Smooth muscle cell (in vitro differentiated cells): ENCODE measurements at regions not wholly inside any gene's neighbourhood (a gene's known extent, or its start where the extent isn't known, plus 50 kb on each side); places are given as distances from the start of the nearest gene placed in this dataset.

ENCODE experiments used
- DNase-seq: peaks from one replicate; lab custom pipeline; 2025; ENCODE audit not compliant: unreplicated experiment; lab: John Stamatoyannopoulos, UW
- H2AFZ ChIP-seq: fragments of 200-600 bp; sonication (generic); 2 replicates; pipeline ENCODE4 v1.6.0; 2016; ENCODE audit warnings: antibody characterized with exemption, low read depth, mild to moderate bottlenecking
- H3F3A ChIP-seq: fragments of 200-600 bp; sonication (generic); 2 replicates; pipeline ENCODE4 v1.6.0; 2017; ENCODE audit warnings: antibody characterized with exemption, low read depth
- H3K27ac ChIP-seq: fragments of 200-600 bp; sonication (generic); 2 replicates; pipeline ENCODE4 v1.5.1; 2016; ENCODE audit warnings: low read depth, mild to moderate bottlenecking
- H3K27me3 ChIP-seq: fragments of 200-600 bp; sonication (generic); 2 replicates; pipeline ENCODE4 v1.6.1; 2016; ENCODE audit warnings: low read depth, mild to moderate bottlenecking
- H3K36me3 ChIP-seq: fragments of 200-600 bp; sonication (generic); 2 replicates; pipeline ENCODE4 v1.5.1; 2016; ENCODE audit warnings: low read depth
- H3K4me1 ChIP-seq: fragments of 200-600 bp; sonication (generic); 2 replicates; pipeline ENCODE4 v1.5.1; 2016; ENCODE audit warnings: low read depth
- H3K4me2 ChIP-seq: fragments of 200-600 bp; sonication (generic); 2 replicates; pipeline ENCODE4 v1.6.0; 2016; ENCODE audit warnings: mild to moderate bottlenecking
- H3K4me3 ChIP-seq: fragments of 200-600 bp; sonication (generic); 2 replicates; pipeline ENCODE4 v1.5.1; 2016; ENCODE audit warnings: mild to moderate bottlenecking
- H3K79me2 ChIP-seq: fragments of 200-600 bp; sonication (generic); 2 replicates; pipeline ENCODE4 v1.6.0; 2016; ENCODE audit warnings: low read depth, mild to moderate bottlenecking
- H3K9ac ChIP-seq: fragments of 200-600 bp; sonication (generic); 2 replicates; pipeline ENCODE4 v1.6.0; 2016; ENCODE audit warnings: low read depth
- H3K9me3 ChIP-seq: fragments of 200-600 bp; sonication (generic); replicated peaks from 2 replicates; pipeline ENCODE4 v1.5.1; 2016; ENCODE audit warnings: low read depth
- H4K20me1 ChIP-seq: fragments of 200-600 bp; sonication (generic); 2 replicates; pipeline ENCODE4 v1.6.0; 2016; ENCODE audit warnings: low read depth
- CTCF ChIP-seq: fragments of 200-600 bp; sonication (generic); IDR thresholded peaks from 2 replicates; pipeline ENCODE4 v1.5.1; 2017; ENCODE audit warnings: borderline replicate concordance, mild to moderate bottlenecking, antibody characterized with exemption; ENCODE audit not compliant: insufficient read depth, poor library complexity, severe bottlenecking
- WGBS: methylation state at CpG from one replicate; pipeline ENCODE4 v1.1.7; 2016; ENCODE audit warnings: low lambda C conversion rate; 5-methylcytosine and 5-hydroxymethylcytosine counted together

- H3K4me1 ChIP-seq, result no peaks in the 10 kb centered on the region
- no peak overlapping the region for H3K9ac ChIP-seq
- no peaks in the 10 kb centered on the region for H3K27me3 ChIP-seq
- H4K20me1 ChIP-seq, result no peaks in the 10 kb centered on the region
- H3K36me3 ChIP-seq, result no peaks in the 10 kb centered on the region
- H3K9me3 ChIP-seq, result no peaks in the 10 kb centered on the region
- H2AFZ ChIP-seq, result no peak overlapping the region
- no peaks in the 10 kb centered on the region for H3F3A ChIP-seq
- no peaks in the 10 kb centered on the region for H3K79me2 ChIP-seq
- H3K4me2 ChIP-seq, result no peak overlapping the region
- H3K27ac ChIP-seq, result no peak overlapping the region
- 72% methylated on average over 2 of the region's 2 CpGs for WGBS
- TF ChIP-seq CTCF, result no peak
- H3K4me3 ChIP-seq, result no peak overlapping the region
- DNase-seq, result no peak
Measured at GRCh38 chr2:150153646-150154307, 333.7 kb downstream of the RND3 start.

GRCh38 chr2:150152230-150152629, 335.2 kb downstream of the RND3 start:
- 91% methylated on average over 2 of the region's 2 CpGs for WGBS

GRCh38 chr2:150150144-150150543, 337.3 kb downstream of the RND3 start:
- 36% methylated on average over 2 of the region's 2 CpGs for WGBS
- no peaks in the 10 kb centered on the region for H3K4me1 ChIP-seq
- no peak overlapping the region for H3K4me2 ChIP-seq
- no peaks in the 10 kb centered on the region for H4K20me1 ChIP-seq
- no peak overlapping the region for H2AFZ ChIP-seq
- no peak overlapping the region for H3K4me3 ChIP-seq
- H3K27ac ChIP-seq, result no peak overlapping the region
- no peaks in the 10 kb centered on the region for H3K27me3 ChIP-seq
- no peaks in the 10 kb centered on the region for H3F3A ChIP-seq
- no peaks in the 10 kb centered on the region for H3K36me3 ChIP-seq
- H3K9ac ChIP-seq, result no peak overlapping the region
- H3K79me2 ChIP-seq, result no peaks in the 10 kb centered on the region
- H3K9me3 ChIP-seq, result no peaks in the 10 kb centered on the region
- DNase-seq, result no peak
- no peak for TF ChIP-seq CTCF

More at GRCh38 chr2:150152230-150152629, 335.2 kb downstream of the RND3 start:
- Histone ChIP-seq H3K4me3 (no peak overlapping the region), H2AFZ (no peak overlapping the region), H3K27ac (no peak overlapping the region), H3K27me3 (no peaks in the 10 kb centered on the region), H3K36me3 (no peaks in the 10 kb centered on the region), H3K9me3 (no peaks in the 10 kb centered on the region), H3K79me2 (no peaks in the 10 kb centered on the region), H4K20me1 (no peaks in the 10 kb centered on the region), H3K4me1 (no peaks in the 10 kb centered on the region), H3F3A (no peaks in the 10 kb centered on the region), H3K4me2 (no peak overlapping the region), H3K9ac (no peak overlapping the region)
- TF ChIP-seq CTCF, result no peak
- no peak for DNase-seq

- Histone ChIP-seq H3K79me2 (no peaks in the 10 kb centered on the region), H4K20me1 (no peaks in the 10 kb centered on the region), H3K4me2 (no peak overlapping the region), H3K9ac (no peak overlapping the region), H3K4me1 (no peaks in the 10 kb centered on the region), H3K27ac (no peak overlapping the region), H3F3A (no peaks in the 10 kb centered on the region), H3K36me3 (no peaks in the 10 kb centered on the region), H2AFZ (no peak overlapping the region), H3K4me3 (no peak overlapping the region), H3K9me3 (no peaks in the 10 kb centered on the region), H3K27me3 (no peaks in the 10 kb centered on the region)
- no peak for TF ChIP-seq CTCF
- DNase-seq, result no peak
- WGBS, result 96% methylated on average over 6 of the region's 6 CpGs
Measured at GRCh38 chr2:150147889-150148683, 339.4 kb downstream of the RND3 start.
